Choroid plexus epithelial cell (primary cell): ENCODE measurements at regions not wholly inside any gene's neighbourhood (a gene's known extent, or its start where the extent isn't known, plus 50 kb on each side); places are given as distances from the start of the nearest gene placed in this dataset.

ENCODE experiments used
- DNase-seq: peaks from one replicate; pipeline ENCODE4 v3.0.0-alpha.2; 2010; ENCODE audit warnings: low read depth
- H3K4me3 ChIP-seq: 2 replicates; pipeline ENCODE4 v1.5.1; 2011; ENCODE audit warnings: low read depth, mild to moderate bottlenecking, control low read depth, low read length, moderate library complexity
- TF ChIP-seq, protein P1 (sequence below): conservative IDR thresholded peaks from 2 replicates; pipeline ENCODE4 v1.5.1; 2011; ENCODE audit warnings: low read depth, mild to moderate bottlenecking, control low read depth, inconsistent platforms, low read length, moderate library complexity

DNA sequence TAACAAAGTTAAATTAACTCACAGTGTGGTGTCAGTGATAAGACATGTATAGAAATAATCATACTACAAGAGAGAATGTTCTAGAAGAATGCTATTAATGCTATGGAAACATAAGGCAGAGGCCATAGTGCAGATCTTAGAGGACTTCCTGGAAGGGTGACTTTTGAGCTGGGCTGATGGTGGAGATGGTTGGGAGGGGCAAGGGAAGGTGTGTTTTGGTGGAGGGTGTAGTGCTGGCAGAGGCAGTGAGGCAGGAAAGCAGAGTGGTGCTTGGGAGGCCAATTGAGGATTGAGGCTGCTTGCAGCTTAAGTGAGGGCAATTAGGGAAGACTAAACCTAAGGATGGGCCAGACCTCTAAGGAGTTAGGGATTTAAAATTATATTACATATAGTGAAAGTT lies 58.5 kb upstream of the FNDC1 start:
- no peak for DNase-seq
- TF ChIP-seq, protein P1, sequence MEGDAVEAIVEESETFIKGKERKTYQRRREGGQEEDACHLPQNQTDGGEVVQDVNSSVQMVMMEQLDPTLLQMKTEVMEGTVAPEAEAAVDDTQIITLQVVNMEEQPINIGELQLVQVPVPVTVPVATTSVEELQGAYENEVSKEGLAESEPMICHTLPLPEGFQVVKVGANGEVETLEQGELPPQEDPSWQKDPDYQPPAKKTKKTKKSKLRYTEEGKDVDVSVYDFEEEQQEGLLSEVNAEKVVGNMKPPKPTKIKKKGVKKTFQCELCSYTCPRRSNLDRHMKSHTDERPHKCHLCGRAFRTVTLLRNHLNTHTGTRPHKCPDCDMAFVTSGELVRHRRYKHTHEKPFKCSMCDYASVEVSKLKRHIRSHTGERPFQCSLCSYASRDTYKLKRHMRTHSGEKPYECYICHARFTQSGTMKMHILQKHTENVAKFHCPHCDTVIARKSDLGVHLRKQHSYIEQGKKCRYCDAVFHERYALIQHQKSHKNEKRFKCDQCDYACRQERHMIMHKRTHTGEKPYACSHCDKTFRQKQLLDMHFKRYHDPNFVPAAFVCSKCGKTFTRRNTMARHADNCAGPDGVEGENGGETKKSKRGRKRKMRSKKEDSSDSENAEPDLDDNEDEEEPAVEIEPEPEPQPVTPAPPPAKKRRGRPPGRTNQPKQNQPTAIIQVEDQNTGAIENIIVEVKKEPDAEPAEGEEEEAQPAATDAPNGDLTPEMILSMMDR = no peak
- H3K4me3 ChIP-seq = no peak overlapping the region

DNA sequence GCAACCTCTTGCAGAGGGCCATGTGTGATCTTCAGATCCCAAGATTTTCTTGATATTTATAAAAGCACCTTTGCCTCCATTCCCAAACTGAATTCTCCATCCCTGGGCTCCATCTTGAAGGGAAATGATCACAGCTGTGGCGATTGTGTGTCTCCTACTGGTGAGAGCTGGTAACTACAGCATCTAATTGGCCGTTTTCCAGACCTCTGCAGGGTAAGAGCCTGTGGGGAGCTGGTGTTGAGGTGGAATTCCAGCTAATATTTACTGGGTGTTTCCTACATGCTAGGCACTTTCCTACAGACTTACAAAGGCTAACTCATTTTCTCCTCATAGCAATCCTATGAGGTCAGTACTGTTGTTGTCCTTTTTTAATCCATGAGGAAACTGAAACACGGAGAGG lies 59.2 kb upstream of the FNDC1 start:
- H3K4me3 ChIP-seq = no peak overlapping the region
- TF ChIP-seq, protein P1 = peak; percentile 83
- peak; percentile 85 for DNase-seq

DNA sequence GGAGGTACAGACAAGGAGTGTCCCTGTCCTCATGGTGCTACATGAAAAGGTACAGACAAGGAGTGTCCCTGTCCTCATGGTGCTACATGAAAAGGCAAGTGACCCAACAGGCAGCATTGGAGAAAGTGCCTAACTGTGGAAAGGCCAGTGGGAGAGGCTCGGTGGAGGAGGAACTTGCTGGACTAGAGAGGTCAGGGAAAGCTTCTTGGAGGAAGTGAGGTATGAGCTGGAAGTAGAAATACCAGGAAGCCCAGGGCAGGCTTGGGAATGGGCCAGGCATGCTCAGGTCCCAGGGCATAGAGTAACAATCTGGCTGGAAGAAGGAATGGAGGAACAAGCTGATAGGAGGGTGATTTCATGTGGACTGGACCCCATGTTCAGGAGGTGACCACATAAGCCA lies 59.8 kb upstream of the FNDC1 start:
- TF ChIP-seq, protein P1 = no peak
- no peak for DNase-seq

DNA sequence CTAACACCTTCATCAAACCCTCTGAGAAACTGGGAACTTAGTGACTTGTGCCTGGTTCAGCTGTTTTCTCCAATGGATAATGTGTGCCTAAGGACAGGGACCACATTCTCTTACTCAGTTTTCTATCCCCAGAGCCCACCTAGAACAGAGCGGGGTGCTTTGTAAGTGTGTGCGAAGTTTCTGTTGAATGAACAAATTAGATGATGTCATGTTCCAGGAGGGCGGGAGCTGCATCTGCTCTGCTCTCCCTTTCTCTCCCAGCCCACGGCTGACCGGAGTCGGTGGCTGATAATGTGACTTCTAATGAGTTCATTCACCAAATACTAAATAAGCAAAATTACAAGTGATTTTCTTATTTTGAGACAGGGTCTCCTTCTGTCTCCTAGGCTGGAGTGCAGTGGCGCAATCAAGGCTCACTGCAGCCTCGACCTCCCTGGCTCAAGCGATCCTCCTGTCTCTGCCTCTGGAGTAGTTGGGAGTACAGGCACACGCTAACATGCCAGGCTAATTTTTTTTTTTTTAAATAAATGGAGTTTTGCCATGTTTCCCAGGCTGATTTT lies 60.7 kb upstream of the FNDC1 start:
- DNase-seq = no peak
- H3K4me3 ChIP-seq = no peak overlapping the region
- TF ChIP-seq, protein P1 = no peak

More for the DNA sequence above, 59.8 kb upstream of the FNDC1 start:
- no peak overlapping the region for H3K4me3 ChIP-seq

DNA sequence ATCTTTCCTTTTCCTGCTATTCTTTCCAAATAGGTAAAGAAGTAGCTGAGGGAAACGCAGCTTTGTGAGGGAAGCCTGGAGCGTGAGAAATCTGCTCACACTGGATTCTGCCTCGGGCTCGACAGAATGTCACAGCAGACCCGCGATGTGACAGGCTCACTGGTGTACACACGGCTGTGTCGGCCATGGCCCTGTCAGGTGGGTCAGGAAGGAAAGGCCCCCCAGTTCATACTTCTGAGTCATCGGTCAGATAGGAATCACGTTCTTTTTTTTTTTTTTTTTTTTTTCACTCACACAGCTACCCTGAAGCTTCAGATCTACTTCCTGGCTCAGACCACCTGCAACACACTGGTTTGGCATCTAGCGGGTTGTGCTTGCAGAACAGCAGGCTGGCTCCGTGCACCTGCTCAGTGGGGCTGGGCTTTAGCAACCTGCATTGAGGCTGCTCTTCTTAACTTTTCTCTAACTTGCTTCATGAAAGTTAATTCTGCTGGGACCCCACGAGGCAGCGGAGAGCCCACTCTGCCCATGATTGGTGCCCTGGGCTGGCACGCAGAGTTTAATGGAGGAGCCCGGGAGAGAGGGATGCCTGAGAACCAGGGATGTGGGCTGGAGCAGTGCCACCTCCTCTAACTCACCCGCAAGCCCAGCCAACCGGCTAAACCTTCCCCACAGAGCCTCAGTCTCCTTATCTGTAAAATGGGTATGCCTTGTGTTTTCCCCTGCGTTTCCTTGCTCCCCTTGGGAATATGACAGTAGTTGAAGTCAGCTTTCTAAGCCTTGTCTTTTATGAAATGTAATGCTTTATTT lies 61.5 kb upstream of the FNDC1 start:
- TF ChIP-seq, protein P1 = no peak
- no peak overlapping the region for H3K4me3 ChIP-seq
- DNase-seq = no peak

DNA sequence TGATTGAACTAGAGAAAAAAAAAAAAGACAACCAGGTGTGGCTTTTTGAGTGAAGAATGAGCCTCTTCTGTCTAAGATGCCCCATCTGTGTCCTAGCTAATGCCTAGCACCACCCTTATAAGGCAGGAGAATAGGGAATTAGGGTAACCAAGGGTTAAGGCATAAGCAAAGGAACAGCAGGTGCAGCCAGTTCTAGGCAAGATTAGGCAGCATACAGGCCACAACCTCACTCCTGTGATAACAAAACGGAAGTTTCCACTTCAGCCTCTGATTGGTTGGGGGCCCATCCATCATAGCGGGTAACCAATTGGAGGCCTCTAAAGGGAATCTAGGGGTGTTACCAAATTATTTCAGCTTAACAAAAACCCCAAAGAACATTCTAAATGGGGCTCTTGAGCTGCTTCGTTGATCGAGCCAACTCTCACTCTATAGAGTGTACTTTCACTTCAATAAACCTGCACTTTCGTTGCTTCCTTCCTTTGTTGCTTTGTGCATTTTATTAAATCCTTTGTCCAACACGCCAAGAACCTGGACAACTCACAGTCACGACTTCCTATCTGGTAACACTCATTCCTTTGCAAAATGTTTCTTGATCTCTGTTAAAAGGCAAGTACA lies 61.9 kb upstream of the TAGAP start:
- TF ChIP-seq, protein P1 = no peak
- H3K4me3 ChIP-seq = no peak overlapping the region
- DNase-seq = peak; percentile 64
